HK-2 (cell line): ENCODE measurements at regions not wholly inside any gene's neighbourhood (a gene's known extent, or its start where the extent isn't known, plus 50 kb on each side); places are given as distances from the start of the nearest gene placed in this dataset.

ENCODE experiments used
- DNase-seq: peaks from one replicate; pipeline ENCODE4 v3.0.0-alpha.2; 2018; ENCODE audit not compliant: unreplicated experiment

DNA sequence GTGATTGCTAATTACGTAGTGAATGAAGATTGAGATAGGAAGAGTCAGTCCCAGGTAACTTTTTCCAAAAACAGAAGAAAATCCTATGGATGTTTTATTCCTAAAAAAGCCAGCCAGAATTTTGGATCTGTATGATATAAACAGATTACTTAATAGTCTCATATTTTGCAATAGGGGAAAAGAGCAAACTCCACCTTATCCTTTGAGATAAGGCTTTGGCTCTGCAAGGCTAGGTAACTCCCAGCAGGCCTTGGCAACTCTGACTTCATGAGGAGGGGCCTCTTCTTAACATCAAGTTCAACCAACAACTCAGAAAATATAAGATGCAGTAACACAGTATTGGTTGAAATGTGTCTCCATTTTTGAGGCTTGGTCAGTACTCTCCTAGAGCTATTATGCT lies 98.7 kb upstream of the SLC4A4 start:
- DNase-seq = no peak

DNA sequence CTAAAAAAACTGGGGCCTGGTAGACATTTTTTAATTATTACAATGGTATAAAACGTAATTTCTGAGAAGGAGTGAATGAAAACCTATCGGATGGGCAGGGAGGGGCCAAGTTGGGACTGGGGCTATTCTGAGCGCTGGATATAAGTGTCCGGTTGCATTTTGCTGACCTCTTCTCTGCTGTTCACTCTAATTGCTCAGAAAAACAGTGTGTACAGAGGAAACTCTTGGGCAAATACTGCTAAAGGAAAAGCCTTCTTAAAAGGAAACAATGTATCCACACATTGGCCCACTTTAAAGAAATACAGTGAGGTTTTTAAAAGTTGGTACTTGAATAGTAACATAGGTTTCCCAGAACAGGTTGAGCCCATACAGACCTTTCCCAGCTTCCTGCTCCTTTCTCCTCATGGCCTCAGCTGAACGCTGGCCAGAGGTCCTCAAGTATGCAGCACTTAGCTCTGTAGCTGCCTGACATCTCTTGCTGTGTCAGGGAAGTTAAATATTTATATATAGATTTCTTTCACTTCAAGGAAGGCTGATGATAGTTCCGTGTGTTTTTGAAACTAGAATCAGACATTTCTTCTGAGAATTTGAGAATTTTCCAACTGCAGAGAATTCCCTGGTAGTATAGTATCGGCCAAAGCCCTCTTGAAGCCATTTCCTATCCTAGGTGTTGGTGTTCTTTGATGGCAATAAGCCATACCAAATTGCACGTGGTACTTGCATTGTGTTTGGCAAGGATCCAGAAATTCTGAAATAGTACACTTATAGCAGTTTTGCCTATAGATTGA lies 97.1 kb upstream of the SLC4A4 start:
- DNase-seq = no peak

DNA sequence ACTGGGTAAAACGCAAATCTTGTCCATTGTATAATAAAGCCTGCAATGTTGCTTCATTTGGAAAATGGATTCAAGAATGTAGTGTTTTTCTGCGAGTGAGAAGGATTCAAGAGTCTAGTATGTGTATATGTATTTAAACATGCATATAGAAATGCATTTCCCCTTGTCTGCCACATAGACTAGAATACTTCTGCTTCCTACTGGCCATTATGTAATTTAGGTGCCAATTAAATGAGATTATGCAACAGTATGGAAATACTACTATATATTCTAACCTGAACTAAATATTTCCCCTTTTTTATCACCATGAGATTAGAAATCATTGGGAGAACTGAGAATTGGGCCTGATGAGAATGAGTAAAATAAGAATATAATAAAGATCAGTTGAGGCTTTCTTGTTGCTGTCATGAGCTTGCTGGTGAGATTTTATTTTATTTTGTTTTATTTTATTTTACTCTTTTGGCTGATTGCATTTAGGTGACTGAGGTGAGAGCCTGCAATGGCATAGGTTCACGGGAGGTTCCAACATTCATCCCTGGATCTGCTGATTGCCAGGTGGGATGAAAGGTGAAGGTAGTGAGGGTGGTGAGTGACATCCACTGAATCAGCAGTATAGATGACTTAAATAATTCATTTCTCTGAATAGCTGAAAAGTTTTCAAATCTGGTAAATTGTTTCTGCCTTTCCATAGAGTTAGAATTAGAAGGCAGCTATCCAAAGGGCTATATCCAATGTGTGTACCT lies 95.6 kb upstream of the SLC4A4 start:
- no peak for DNase-seq

DNA sequence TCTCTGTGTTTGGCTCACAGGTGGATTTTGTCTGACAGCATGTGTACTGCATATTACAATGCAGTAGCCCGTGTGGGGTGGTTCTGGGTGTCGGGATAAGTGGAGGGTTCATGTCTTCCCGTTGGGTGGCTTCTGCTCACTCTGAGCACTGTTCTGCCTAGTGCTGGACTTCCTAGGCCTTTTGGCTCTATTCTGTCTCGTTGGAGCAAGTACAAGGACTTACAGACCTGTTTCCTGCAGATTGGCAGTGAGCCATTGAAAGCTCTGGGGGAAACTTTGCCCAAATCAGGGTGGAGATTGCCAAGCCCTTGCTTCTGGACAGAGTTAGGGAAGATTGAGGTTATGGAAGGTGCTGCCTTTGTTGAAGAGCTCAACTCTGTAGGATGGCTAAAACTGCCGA lies 91.1 kb upstream of the SLC4A4 start:
- DNase-seq = no peak

DNA sequence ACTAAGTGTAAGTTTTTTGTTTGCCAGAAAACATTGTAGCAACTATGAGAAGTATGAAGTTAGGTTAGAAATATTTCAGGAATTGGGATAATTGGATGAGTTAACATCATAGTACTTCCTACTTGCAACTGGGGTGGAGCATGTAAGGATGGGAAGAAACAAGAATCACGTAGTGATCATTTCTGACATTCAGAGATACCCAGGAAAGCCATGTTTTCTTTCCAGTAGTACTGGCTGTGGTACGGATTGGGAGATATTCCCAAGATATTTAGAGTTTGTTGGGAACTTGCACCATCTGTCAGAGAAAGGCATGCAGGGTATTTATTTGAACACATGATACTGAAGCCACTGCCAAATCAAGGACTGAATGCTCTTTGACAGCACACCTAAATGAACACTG lies 87.6 kb upstream of the SLC4A4 start:
- no peak for DNase-seq

DNA sequence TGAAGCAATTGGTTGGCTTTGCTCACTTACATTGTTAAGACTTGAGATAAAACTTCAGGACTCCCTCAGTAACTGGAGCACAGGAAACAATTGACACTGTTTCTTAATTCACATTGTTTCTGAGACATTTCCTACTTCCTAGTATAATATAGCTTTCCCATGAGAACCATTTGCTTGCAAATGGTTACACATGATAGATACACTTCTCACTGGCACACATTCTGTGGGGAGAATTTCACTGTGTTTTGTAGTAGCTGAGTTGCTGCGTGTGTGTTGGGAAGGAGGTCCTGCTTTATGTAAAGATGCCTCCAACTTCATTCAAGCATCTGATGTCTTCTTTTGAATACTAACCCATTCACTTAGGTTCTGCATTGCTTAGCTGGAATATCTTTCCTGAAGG lies 85.3 kb upstream of the SLC4A4 start:
- no peak for DNase-seq

DNA sequence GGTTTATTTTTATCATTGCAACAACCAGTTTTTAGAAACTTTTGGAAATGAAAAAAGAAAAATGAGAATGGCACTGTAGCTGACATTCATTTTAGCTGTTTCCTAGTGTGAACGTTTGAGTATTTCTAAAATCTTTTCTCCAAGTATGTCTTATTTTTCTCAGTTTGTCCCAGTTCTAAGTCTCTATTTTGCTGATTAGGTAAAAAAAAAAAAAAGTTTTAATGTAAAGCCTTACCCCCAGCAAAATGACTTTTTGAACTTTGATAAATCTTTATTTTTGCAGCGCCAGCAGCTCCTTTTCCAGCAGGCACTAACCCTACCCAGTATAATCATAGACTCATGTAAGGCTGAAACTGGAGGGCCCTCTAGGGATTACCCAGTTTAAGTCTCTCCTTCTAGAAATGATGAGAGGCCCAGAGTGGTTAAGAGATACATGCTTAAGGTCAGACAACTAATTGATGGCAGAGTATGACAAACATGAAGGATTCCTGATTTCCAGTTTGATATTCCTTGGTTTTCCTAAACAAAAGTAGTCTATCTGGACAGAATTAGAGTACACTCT lies 84.3 kb upstream of the SLC4A4 start:
- DNase-seq = no peak

DNA sequence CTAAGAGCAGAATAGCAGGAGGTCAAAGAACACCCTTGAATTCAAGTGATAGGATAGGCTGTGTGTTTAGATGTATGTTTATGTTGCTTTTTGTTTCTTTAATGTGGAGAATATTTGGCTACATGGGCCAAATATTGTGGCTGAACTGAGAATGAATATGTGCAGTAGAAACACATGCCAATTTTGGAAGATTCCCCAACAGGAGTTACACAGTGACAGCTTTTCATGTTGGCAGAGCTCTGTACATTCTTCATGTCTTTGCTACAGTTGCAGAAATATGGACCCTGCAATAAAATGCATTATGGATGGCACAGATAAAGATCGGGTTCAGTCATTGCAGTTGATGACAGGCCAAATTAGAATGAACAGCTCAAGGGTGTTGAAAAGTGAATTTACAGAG lies 82.8 kb upstream of the SLC4A4 start:
- no peak for DNase-seq

DNA sequence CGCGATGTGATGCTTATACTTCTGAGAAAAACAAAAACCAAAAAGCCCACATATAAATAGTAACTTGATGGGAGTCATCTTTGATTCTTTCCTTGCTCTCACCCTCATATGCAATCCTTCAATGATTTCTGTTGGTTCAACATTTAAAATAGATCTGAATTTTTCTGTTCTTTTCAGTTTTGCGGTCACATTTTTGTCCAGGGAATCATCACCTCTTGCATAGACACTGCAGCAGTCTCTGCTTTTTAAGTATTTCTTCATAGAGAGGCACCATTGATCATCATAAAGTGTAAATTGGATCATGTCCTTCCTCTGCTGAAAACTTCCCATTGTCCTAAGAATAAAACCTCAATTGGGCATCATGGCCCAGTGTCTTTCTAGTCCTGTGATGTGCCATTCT lies 81.1 kb upstream of the SLC4A4 start:
- no peak for DNase-seq

DNA sequence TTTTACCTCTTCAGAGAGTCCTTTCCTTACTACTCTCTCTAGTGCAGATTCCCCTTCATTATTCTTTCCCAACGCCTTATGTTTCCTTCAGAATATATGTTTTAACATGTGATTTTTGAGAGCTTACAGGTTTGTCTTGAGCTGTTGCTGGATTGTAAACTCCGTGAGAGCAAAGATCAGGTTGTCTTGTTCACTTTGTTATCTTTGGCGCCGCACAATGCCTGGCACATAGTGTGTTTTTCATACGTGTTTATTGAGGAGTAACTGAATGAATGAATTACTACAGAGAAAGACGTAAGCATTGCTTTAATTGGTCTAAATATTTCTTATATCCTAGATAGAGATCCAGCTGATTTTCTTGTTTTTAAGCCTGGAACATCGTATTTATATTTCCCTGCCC lies 80.5 kb upstream of the SLC4A4 start:
- DNase-seq = no peak

DNA sequence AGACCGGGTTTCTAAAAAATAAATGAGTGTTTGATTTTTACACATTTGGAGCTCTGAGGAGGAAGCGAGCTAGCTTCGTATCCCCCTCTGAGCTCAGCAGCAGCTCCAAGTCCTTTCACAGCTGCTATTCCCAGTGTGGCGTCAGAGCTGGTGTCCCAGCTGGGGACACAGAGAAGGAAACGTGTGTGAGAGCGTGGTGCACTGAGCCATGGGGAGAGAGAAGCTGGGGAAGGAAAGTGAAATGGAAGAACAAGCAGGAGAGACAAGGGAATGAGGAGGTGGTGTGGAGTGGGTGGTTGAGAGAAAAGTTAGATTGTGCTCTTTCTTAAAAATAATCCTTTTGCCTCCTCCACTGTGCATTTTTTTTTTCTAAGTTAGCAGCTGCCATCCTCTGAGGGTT lies 79.5 kb upstream of the SLC4A4 start:
- no peak for DNase-seq

DNA sequence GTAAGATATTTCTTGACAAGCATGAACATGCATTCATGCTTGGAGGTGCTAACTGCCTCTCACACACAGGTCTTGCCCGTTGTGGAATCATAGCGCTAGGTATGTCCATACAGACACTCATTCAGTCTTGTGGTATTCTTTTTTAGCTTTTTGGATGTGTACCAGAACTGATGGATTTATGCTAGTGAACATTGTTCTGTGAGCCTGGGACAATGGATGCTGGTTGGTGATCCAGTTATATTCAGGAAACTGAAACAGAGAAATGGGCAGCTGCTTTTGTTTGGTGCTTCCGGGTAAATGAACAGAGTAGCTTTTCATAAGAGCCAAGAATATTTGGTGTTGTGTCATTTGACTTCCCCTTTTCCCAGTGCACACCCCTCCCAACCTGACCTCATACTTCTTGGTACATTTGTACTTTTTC lies 78.9 kb upstream of the SLC4A4 start:
- no peak for DNase-seq

DNA sequence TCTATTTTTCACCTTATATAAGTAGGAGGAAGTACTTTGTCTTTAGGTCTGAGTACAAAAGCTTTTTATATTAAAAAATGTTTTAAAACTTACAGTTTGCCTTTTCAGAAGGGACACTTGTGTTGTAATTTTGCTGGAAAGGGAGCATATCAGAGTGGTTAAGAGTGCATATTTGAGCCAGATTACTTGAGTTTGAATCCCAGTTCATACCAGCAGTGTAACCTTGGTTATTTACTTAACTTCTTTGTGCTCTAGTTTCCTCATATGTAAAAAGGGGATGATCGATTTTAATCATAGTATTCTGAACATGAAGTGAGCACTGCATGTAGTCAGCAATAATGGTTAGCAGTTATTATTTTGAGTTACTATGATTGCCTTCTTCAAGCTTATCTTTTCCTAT lies 78.3 kb upstream of the SLC4A4 start:
- no peak for DNase-seq

DNA sequence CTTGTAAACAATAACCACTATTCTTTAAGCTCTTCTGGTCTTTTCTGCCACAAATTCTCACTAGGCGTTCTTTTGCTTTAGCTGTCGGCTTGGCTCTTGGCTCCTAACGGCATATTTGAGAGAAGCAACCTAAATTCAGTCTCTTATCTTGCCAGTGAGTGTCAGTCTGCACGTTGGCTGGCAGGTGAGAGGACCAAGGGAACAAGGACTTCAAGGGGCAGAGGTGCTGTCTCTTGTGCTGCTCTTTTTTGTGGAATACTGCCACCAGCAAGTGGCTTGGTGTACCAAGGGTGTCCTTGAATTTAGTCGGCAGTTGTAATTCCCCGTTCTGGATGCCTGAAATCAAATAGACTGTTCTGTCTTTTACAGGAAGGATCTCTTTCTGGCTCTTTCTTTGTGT lies 77.8 kb upstream of the SLC4A4 start:
- no peak for DNase-seq

DNA sequence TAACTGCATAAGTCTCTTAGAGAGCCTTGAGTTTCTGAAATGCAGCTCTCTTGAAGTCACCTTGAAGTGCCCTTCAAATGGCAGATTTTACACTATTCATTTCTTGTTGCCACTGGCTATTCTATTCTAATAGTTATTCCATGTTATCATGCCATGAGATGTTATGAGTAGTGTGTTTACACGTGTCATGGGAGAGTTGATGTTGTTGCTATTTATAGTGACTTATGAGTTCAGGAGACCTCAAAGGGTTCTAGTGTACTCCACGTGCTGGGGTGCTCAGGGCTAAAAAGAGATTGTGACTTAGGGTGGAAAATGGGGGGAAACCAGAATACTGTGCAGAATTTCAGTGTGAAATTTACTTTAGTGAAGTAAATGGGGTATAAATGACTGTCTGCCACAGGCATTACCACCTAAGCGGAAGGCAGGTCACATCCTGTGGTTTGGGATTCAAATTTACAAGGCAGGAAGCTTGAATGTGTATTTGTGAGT lies 77.1 kb upstream of the SLC4A4 start:
- no peak for DNase-seq

DNA sequence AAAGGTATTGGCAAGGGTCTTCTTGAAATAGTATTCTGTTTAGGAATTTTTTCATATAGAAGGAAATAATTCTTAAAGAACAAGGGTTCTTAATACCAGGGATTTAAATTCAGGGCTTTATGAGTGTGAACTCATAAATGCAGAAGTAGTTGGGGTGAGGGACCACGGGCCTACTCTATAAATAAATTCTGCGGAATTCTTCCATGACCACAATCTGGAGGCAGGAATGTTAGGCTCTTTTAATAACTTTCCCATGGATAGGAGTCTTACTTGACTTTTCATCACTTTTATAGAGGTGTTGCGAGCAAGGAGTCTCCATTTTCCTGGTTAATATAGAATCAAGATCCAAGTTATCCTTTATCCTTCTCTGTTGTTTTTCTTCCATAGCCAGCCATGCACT lies 76.7 kb upstream of the SLC4A4 start:
- DNase-seq = no peak

DNA sequence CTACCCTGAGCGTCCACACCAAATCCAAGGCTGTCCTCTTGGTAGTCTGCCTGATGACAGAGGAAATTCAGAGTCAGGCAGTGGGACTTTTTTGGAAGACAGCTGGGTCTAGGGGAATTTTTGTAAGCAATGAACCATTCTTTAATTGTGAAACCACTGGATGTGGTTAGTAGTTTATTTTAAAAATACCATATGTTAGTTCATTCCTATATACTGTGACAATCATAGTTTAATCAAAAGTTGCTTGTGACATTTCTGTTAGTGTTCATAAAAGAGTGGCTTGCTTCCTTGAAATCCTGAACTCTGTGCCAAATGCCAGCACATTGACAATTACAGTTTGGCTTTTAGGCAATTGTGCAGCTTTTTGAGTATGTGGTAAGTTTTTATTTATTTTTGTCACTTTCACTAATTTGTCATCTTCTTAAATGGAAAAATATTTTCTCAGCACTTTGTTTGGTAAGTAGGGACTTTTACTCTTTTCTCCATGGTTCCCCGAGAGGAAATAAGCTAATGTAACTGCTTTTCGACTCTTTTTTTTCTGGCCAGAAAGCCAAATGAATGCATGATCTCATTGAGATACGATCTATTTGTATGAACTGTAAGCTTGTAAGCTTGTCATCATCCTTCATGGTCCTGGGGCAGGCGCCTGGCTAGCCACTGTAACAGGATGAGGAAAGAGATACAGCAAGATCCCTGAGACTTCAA lies 72.6 kb upstream of the SLC4A4 start:
- DNase-seq = no peak

DNA sequence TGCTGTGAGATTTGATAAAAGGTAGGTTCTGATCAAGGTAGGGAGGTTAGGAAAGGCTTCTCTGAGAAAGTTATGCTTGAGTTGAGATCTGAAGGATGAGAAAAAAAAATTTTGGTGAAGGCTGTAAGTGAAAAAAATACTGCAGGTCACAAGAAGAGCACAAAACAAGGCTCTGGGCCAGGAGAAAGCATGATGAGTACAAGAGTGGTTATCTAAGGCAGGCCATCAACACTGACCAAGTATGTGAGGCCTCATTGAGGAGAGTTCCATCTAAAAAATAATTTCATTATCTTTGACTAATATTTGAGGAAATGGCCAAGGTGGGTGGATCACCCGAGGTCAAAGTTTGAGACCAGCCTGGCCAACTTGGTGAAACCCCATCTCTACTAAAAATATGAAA lies 71.6 kb upstream of the SLC4A4 start:
- DNase-seq = no peak

DNA sequence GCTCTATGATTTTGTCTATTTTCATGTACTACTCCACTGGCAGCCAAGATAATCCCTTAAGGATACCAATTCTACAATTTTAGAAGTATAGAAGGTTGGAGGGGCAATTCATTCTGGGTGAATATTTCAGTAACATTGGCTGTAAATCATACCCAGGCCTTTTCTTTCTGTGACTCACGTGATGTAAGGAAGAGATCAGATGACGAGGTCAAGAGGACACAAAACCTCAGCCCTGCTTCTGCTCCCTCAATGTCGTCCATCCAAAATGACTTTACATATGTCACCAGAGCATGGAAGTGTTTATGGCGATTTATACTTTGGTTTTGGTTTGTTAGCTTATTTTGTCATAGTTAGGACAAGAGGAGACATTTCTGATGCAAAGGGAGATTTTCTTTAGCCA lies 70.7 kb upstream of the SLC4A4 start:
- DNase-seq = no peak

DNA sequence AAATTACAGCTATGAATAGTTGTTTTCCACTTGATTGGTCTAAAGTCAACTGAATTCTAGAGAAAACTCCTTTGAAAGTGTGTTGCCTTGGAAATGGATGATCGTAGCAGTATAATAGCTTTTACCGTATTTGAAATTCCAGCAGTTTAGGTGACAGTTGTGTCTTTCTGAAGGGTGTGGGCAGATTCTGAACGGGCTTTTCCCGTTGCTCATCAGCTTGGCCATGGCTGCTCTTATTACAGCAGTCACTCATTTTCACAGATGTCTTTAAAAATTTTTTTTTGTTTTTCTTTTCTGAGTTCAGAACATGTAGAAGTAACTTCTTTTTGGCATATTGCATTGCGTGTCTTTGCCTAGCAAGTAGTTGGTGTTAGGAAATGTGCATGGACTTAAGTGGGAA lies 69.6 kb upstream of the SLC4A4 start:
- DNase-seq = no peak

DNA sequence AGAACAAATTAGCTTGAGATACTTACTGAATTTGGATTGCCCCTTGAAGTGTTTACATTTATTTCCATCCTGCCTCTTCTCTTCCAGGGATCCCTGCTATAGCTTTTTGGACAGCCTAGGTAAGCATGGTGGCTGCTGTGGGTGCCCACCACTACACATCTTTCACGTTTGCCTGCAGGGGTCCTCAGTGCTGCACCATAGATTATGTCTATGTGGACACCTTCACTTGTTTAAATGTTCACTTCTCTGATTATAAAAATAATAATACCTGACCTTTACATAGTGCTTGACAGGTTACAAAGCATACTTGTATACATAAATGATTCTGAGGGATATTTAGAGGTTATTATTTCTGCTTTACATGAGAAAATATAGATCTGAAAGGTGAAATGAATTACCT lies 67.9 kb upstream of the SLC4A4 start:
- peak; percentile 34 for DNase-seq

DNA sequence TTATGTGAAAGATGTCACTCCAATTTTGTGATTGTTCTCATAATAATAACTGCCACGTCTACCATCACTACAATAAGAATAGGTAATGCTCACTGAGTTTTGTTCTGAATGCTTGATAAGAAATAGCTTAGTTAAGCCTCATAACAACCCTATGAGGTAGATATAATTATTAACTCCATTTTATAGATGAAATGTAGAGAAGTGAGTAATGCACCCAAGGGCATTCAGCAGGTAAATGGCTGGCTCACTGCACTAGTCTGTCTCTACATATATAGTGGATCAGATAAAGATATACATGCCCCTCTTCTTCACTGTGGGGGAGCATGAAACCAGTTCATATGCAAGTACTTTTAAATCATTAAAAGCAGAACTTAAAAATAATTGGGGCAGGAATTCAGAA lies 65.8 kb upstream of the SLC4A4 start:
- DNase-seq = no peak

DNA sequence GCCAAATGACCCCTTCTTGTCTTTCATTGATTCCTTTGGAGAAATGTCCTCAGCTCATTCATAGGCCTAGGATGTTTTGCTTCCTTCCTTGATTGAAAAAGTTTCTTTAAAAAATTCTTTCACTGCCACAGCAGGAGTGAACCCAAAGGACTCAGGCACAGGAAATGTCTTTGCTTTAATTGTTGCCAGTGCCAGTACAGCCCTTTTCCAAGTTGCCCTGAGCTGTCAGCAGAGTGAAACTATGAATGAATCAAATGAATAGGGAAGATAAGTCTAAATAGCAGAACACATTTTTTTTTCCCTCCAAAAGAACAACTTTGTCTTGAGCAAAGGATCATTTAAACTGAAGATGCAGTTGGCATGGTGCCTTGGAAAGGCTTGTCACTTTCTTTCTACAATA lies 63.8 kb upstream of the SLC4A4 start:
- DNase-seq = no peak
